Neural progenitor cell (in vitro differentiated cells): ENCODE measurements at regions not wholly inside any gene's neighbourhood (a gene's known extent, or its start where the extent isn't known, plus 50 kb on each side); places are given as distances from the start of the nearest gene placed in this dataset.

ENCODE experiments used
- CTCF ChIP-seq: fragments of 200-600 bp; sonication (generic); IDR thresholded peaks from 2 replicates; pipeline ENCODE4 v1.5.1; 2017; ENCODE audit warnings: antibody characterized with exemption, mild to moderate bottlenecking
- EZH2 ChIP-seq: fragments of 200-600 bp; sonication (generic); IDR thresholded peaks from 2 replicates; pipeline ENCODE4 v1.6.1; 2017; ENCODE audit warnings: antibody characterized with exemption, mild to moderate bottlenecking, moderate library complexity
- EZH2phosphoT487 ChIP-seq: fragments of 200-600 bp; sonication (generic); IDR thresholded peaks from 2 replicates; pipeline ENCODE4 v1.6.1; 2017; ENCODE audit warnings: antibody characterized with exemption

- TF ChIP-seq CTCF (no peak), EZH2 (no peak), EZH2phosphoT487 (no peak)
Observed at GRCh38 chr15:92808598-92809063, 91.5 kb upstream of the CHD2 start.
